Nephron (organoid): ENCODE measurements at regions not wholly inside any gene's neighbourhood (a gene's known extent, or its start where the extent isn't known, plus 50 kb on each side); places are given as distances from the start of the nearest gene placed in this dataset.

Source experiments
- H3K27ac Mint-ChIP-seq, 3 experiments: 2 replicates each; pipeline ENCODE4 v1.8.0; 2020; ENCODE audit warnings: mixed read lengths in 3 of 3, mild to moderate bottlenecking in 2 of 3, moderate library complexity in 1 of 3
- H3K27me3 Mint-ChIP-seq: 2 replicates; pipeline ENCODE4 v1.8.0; 2021; ENCODE audit warnings: low read depth, mild to moderate bottlenecking, moderate library complexity, mixed read lengths
- H3K36me3 Mint-ChIP-seq: 2 replicates; pipeline ENCODE4 v1.8.0; 2020; ENCODE audit warnings: low read depth, mixed read lengths
- H3K4me1 Mint-ChIP-seq: 2 replicates; pipeline ENCODE4 v1.8.0; 2020; ENCODE audit warnings: mixed read lengths
- H3K4me3 Mint-ChIP-seq, 3 experiments: 2 replicates each; pipeline ENCODE4 v1.8.0; 2020; ENCODE audit warnings: mild to moderate bottlenecking in 3 of 3, mixed read lengths in 3 of 3, moderate library complexity in 2 of 3
- H3K9me3 Mint-ChIP-seq: 2 replicates; pipeline ENCODE4 v1.8.0; 2020; ENCODE audit warnings: mixed read lengths
- CTCF ChIP-seq, 3 experiments: fragments of 200-600 bp; sonication (generic); IDR thresholded peaks; one replicate each; pipeline ENCODE4 v1.5.0; 2021; ENCODE audit warnings: antibody characterized with exemption in 3 of 3; ENCODE audit not compliant: unreplicated experiment in 3 of 3

GRCh38 chr5:117461403-117461802 is 886.8 kb upstream of the SEMA6A start:
- Mint-ChIP-seq H3K36me3 (no peaks in the 10 kb centered on the region), H3K27me3 (no peaks in the 10 kb centered on the region), H3K4me3 (no peak overlapping the region), H3K4me1 (peaks cover 48% of the 10 kb centered on the region), H3K9me3 (peaks cover 7% of the 10 kb centered on the region), H3K27ac (no peak overlapping the region)
- no peak for TF ChIP-seq CTCF (IDR thresholded peaks at IDR 0.05; ENCODE audit: unreplicated experiment in 3 of 3)

- no peak for TF ChIP-seq CTCF (IDR thresholded peaks at IDR 0.05; ENCODE audit: unreplicated experiment in 3 of 3)
- Mint-ChIP-seq H3K36me3 (no peaks in the 10 kb centered on the region), H3K27ac (no peak overlapping the region), H3K27me3 (no peaks in the 10 kb centered on the region), H3K4me3 (no peak overlapping the region), H3K9me3 (peaks cover 2% of the 10 kb centered on the region), H3K4me1 (peaks cover 16% of the 10 kb centered on the region)
Measured at GRCh38 chr5:117457656-117458055, 883.0 kb upstream of the SEMA6A start.

- TF ChIP-seq CTCF (IDR thresholded peaks at IDR 0.05; ENCODE audit: unreplicated experiment in 3 of 3), result no peak
- H3K27ac Mint-ChIP-seq, result peak overlapping the region in 2 of 3 experiments; percentile 21 to 65
- H3K27me3 Mint-ChIP-seq, result no peaks in the 10 kb centered on the region
- H3K9me3 Mint-ChIP-seq, result peaks cover 2% of the 10 kb centered on the region
- H3K4me1 Mint-ChIP-seq, result peaks cover 13% of the 10 kb centered on the region
- no peak overlapping the region for H3K4me3 Mint-ChIP-seq
- no peaks in the 10 kb centered on the region for H3K36me3 Mint-ChIP-seq
Measured at GRCh38 chr5:117456866-117457470, 882.3 kb upstream of the SEMA6A start.

- Mint-ChIP-seq H3K27me3 (no peaks in the 10 kb centered on the region), H3K4me1 (peaks cover 8% of the 10 kb centered on the region), H3K36me3 (no peaks in the 10 kb centered on the region), H3K9me3 (peaks cover 2% of the 10 kb centered on the region), H3K4me3 (peak overlapping the region in 1 of 3 experiments; percentile 78), H3K27ac (no peak overlapping the region)
- TF ChIP-seq CTCF (IDR thresholded peaks at IDR 0.05; ENCODE audit: unreplicated experiment in 3 of 3), result no peak
Measured at GRCh38 chr5:117455236-117456233, 880.9 kb upstream of the SEMA6A start.

GRCh38 chr5:117454716-117455212 is 880.1 kb upstream of the SEMA6A start:
- peak overlapping the region; percentile 51 to 78 (median 59) for H3K4me3 Mint-ChIP-seq
- H3K27me3 Mint-ChIP-seq, result no peaks in the 10 kb centered on the region
- peak overlapping the region in 2 of 3 experiments; percentile 18 to 85 for H3K27ac Mint-ChIP-seq
- H3K36me3 Mint-ChIP-seq, result no peaks in the 10 kb centered on the region
- peaks cover 2% of the 10 kb centered on the region for H3K9me3 Mint-ChIP-seq
- peak; percentile 42 to 57 (median 50) for TF ChIP-seq CTCF (IDR thresholded peaks at IDR 0.05; ENCODE audit: unreplicated experiment in 3 of 3)
- H3K4me1 Mint-ChIP-seq, result peaks cover 8% of the 10 kb centered on the region
